ENCODE measurements at regions not wholly inside any gene's neighbourhood (a gene's known extent, or its start where the extent isn't known, plus 50 kb on each side); places are given as distances from the start of the nearest gene placed in this dataset.

DNA sequence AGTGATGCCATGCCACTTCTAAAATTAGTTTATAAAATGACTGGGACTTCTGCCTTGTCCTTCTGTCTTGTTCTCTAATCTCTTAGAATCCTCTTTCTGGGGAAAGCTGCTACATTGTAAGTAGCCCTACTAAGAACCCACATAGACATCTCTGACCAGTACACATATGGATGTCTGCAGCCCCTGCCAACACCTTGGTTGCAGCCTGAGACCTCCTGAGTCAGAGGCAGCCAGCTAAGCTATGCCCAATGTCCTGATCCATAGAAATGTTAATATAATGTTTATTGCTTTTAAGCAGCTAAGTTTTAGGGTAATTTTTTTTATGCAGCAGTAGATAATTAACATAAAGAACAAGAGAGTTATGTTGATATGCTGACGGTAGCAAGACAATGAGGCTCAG lies 1029.5 kb upstream of the INTU start:
- TF ChIP-seq POLR2A (IDR thresholded peaks at IDR 0.05; ENCODE audit: insufficient read depth in 1 of 2, low read depth in 2 of 2, low read length in 2 of 2) (no peak), YY1 (IDR thresholded peaks at IDR 0.05; ENCODE audit: insufficient read depth, insufficient replicate concordance, low read depth, low read length) (no peak), ZFX (CRISPR knock-in tag; IDR thresholded peaks at IDR 0.05; ENCODE audit: low read depth) (no peak), HMG20B (CRISPR knock-in tag; conservative IDR thresholded peaks at IDR 0.05) (no peak), ZNF274 (CRISPR knock-in tag; IDR thresholded peaks at IDR 0.05) (no peak), EP300 (IDR thresholded peaks at IDR 0.05; ENCODE audit: low read depth in 2 of 2, low read length in 2 of 2) (no peak), EP300 (CRISPR knock-in tag; IDR thresholded peaks at IDR 0.05; ENCODE audit: borderline replicate concordance) (no peak), EZH2 (conservative IDR thresholded peaks at IDR 0.05; ENCODE audit: low read depth, low read length) (no peak), PHB2 (IDR thresholded peaks at IDR 0.05; ENCODE audit: partially characterized antibody) (no peak), PHF20 (CRISPR knock-in tag; IDR thresholded peaks at IDR 0.05) (no peak)
- TF ChIP-seq, protein P1, sequence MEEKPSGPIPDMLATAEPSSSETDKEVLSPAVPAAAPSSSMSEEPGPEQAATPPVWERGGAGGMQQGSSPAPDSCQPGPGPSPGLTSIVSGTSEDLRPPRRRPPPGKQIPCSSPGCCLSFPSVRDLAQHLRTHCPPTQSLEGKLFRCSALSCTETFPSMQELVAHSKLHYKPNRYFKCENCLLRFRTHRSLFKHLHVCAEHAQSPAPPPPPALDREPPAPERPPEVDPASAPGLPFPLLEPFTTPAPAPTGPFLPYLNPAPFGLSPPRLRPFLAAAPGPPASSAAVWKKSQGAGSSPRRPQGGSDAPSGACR (CRISPR knock-in tag; IDR thresholded peaks at IDR 0.05), result no peak
- TF ChIP-seq, protein P2, sequence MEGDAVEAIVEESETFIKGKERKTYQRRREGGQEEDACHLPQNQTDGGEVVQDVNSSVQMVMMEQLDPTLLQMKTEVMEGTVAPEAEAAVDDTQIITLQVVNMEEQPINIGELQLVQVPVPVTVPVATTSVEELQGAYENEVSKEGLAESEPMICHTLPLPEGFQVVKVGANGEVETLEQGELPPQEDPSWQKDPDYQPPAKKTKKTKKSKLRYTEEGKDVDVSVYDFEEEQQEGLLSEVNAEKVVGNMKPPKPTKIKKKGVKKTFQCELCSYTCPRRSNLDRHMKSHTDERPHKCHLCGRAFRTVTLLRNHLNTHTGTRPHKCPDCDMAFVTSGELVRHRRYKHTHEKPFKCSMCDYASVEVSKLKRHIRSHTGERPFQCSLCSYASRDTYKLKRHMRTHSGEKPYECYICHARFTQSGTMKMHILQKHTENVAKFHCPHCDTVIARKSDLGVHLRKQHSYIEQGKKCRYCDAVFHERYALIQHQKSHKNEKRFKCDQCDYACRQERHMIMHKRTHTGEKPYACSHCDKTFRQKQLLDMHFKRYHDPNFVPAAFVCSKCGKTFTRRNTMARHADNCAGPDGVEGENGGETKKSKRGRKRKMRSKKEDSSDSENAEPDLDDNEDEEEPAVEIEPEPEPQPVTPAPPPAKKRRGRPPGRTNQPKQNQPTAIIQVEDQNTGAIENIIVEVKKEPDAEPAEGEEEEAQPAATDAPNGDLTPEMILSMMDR (CRISPR knock-in tag; IDR thresholded peaks at IDR 0.05), result no peak
